ENCODE measurements at regions not wholly inside any gene's neighbourhood (a gene's known extent, or its start where the extent isn't known, plus 50 kb on each side); places are given as distances from the start of the nearest gene placed in this dataset.

DNA sequence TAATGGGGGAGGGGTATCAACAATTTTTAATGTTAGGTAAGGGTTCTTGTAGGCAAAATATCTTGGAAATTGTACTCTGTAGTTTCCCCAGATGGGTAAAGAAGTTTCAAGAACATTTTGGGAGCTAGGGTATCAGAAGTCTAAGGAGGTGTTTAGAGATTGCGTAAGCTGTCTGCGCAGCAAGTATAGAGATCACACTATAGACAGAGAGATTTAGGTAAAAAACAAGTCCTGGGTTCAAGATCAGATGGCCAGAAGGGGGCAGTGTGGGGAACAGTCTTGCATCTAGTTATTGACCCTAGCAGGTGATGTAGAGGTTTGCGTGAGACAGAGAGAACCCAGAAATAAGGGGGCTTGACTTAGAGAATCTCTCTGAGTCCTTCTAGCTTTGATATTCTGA lies 80.8 kb downstream of the S1PR1 start:
- Mint-ChIP-seq H3K4me3 (no peak overlapping the region), H3K36me3 (ENCODE audit: low read depth) (no peaks in the 10 kb centered on the region), H3K27ac (no peak overlapping the region), H3K4me1 (peaks cover 19% of the 10 kb centered on the region), H3K9me3 (ENCODE audit: low read depth) (no peaks in the 10 kb centered on the region), H3K27me3 (peaks cover 3% of the 10 kb centered on the region)
- peak; percentile 33 for DNase-seq
- no peak for ATAC-seq
- POLR2A ChIA-PET, result no interaction called here
- intact Hi-C loops (cut with DNase I, micrococcal nuclease), result loop anchor here in 1 of 2 experiments (10.0 kb wide), 1 partner anchor 247 kb away; no protein-coding TSS in a partner anchor
- CTCF ChIA-PET, result interaction anchor here (0.6 to 1.7 kb wide), 10 partner anchors 8 to 323 kb away, joined by 3 to 8 read pairs (median 3); no protein-coding TSS in a partner anchor

DNA sequence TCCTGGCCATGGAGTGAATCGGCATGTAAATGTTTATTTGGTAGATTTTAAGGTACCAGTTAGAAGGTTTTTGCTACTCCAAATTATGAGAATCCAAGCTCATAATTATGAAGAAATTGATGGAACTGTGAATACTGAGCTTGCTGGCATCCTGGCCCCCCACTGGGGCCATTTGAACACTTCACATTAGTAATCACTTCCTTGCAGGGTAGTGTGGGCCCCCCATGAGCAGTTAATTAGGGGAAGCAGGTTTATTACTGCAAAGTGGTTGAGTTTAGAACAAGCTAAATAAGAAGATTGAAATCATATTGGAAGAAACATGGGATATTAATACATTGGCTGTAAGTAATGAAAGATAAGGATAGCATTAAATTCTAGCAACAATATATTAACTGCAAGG lies 86.7 kb downstream of the S1PR1 start:
- no peak for ATAC-seq
- intact Hi-C loops (cut with DNase I, micrococcal nuclease), result no loop called here
- Mint-ChIP-seq H3K27ac (no peak overlapping the region), H3K36me3 (ENCODE audit: low read depth) (no peaks in the 10 kb centered on the region), H3K9me3 (ENCODE audit: low read depth) (no peaks in the 10 kb centered on the region), H3K27me3 (peaks cover 2% of the 10 kb centered on the region), H3K4me1 (no peaks in the 10 kb centered on the region), H3K4me3 (no peak overlapping the region)
- ChIA-PET CTCF (interaction anchor here (0.7 to 2.6 kb wide), 7 partner anchors 9 to 747 kb away, joined by 3 to 14 read pairs (median 3); no protein-coding TSS in a partner anchor), POLR2A (no interaction called here)
- no peak for DNase-seq

DNA sequence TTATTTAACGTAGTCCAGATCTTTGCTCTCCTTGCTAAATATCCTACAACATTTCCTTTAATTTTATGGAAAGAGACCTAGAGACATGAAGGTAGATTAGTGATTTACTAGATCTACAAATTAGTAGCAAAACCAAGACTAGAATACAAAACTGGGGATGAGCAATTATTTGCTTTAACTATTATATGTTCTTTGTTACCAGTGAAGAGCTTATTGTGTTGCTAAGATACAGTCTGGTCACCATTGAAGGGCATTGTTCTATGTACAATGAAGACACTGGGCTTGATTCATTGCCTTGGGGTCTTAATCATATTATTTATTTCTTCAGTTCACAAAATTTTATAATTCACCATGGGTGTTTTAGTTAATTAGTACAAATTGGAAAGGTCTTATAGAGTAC lies 88.3 kb downstream of the S1PR1 start:
- intact Hi-C loops (cut with DNase I, micrococcal nuclease), result no loop called here
- H3K9me3 Mint-ChIP-seq (ENCODE audit: low read depth), result no peaks in the 10 kb centered on the region
- ChIA-PET CTCF (interaction anchor here (0.6 to 1.9 kb wide), 2 partner anchors 11 to 185 kb away, joined by 3 to 6 read pairs; no protein-coding TSS in a partner anchor), POLR2A (interaction anchor here (0.7 kb wide), 1 partner anchor 39 kb away, joined by 3 read pairs; no protein-coding TSS in a partner anchor)
- no peak overlapping the region for H3K4me3 Mint-ChIP-seq
- no peaks in the 10 kb centered on the region for H3K4me1 Mint-ChIP-seq
- no peak overlapping the region for H3K27ac Mint-ChIP-seq
- peaks cover 2% of the 10 kb centered on the region for H3K27me3 Mint-ChIP-seq
- H3K36me3 Mint-ChIP-seq (ENCODE audit: low read depth), result no peaks in the 10 kb centered on the region
- DNase-seq (no peak), ATAC-seq (no peak)

DNA sequence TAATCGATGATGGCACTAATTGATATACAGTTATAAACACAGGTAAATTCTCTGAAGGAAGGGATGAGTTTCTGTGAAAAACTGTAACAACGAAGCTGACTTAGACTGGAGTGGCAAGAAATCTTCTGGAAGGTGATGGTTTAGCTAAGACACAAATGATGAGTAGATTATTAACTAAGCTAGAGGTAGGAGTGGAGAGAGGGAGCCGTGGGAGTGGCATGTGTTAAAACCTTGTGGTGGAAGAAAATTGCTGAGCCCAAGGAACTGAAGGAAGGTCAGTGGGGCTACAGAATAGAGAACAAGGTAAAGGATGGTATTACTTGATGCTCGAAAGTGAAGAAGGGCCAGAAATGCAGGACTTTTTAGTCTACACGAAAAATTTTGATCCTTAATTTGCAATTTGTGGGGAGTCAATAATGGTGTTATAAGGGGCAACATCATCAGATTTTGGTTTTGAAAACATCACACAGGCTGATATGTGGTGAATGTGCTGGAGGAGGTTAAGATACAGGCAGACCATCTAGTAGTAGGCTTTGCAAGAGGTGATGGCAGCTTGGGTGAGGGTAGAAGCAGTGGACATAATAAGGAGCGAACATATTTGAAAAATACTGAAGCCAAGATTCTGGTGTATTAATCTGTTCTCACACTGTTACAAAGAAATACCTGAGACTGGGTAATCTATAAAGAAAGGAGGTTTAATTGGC lies 93.8 kb downstream of the S1PR1 start:
- ATAC-seq, result no peak
- intact Hi-C loops (cut with DNase I, micrococcal nuclease), result no loop called here
- H3K4me3 Mint-ChIP-seq, result no peak overlapping the region
- H3K36me3 Mint-ChIP-seq (ENCODE audit: low read depth), result no peaks in the 10 kb centered on the region
- ChIA-PET POLR2A (no interaction called here), CTCF (interaction anchor here (0.7 kb wide), 1 partner anchor 14 kb away, joined by 3 read pairs; no protein-coding TSS in a partner anchor)
- H3K27me3 Mint-ChIP-seq, result peaks cover 2% of the 10 kb centered on the region
- no peaks in the 10 kb centered on the region for H3K9me3 Mint-ChIP-seq (ENCODE audit: low read depth)
- no peaks in the 10 kb centered on the region for H3K4me1 Mint-ChIP-seq
- DNase-seq, result no peak
- H3K27ac Mint-ChIP-seq, result no peak overlapping the region

DNA sequence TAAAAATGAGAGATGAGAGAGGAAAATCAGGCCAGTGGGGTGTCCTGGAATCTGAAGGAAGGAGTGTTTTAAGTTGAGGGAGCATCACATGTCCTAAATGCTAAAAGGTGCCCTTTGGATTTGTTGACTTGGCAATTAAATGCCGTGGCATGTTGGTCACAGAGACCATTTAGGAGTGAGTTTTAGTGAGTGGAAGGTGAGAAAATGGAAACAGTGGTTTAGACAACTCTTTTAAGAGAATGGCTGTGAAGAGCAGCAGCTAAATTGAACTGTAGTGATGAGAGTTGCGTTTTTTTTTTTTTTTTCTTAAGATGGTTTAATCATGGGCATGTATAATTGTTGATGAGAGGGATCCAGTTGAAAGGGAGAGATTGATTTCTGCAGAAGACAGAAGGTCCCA lies 95.0 kb downstream of the S1PR1 start:
- intact Hi-C loops (cut with DNase I, micrococcal nuclease), result no loop called here
- H3K27ac Mint-ChIP-seq, result no peak overlapping the region
- no peak for DNase-seq
- POLR2A ChIA-PET, result no interaction called here
- CTCF ChIA-PET, result no interaction called here
- no peak overlapping the region for H3K4me3 Mint-ChIP-seq
- no peaks in the 10 kb centered on the region for H3K36me3 Mint-ChIP-seq (ENCODE audit: low read depth)
- H3K27me3 Mint-ChIP-seq, result no peaks in the 10 kb centered on the region
- no peaks in the 10 kb centered on the region for H3K4me1 Mint-ChIP-seq
- no peaks in the 10 kb centered on the region for H3K9me3 Mint-ChIP-seq (ENCODE audit: low read depth)
- ATAC-seq, result no peak

DNA sequence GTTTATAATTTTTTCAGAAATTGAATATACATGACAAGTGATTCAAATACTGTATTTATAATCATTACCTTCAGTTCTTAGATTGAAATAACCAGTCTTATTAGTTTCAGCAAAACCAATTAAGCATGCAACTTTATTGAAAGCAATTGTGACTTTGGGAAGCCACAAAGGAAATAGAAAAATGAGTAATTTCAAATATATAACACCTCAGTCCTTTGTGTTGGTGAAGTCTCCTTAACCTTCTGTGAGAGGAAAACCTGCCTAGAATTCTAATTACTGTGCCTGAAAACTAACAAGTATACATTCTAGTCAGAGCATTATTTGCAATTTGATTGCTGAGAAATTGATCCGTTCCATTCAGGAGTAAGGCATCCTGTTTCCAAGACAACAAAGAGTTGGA lies 95.8 kb downstream of the S1PR1 start:
- DNase-seq (no peak), ATAC-seq (no peak)
- Mint-ChIP-seq H3K27me3 (no peaks in the 10 kb centered on the region), H3K4me1 (no peaks in the 10 kb centered on the region), H3K9me3 (ENCODE audit: low read depth) (no peaks in the 10 kb centered on the region), H3K4me3 (no peak overlapping the region), H3K36me3 (ENCODE audit: low read depth) (no peaks in the 10 kb centered on the region), H3K27ac (no peak overlapping the region)
- POLR2A ChIA-PET, result no interaction called here
- intact Hi-C loops (cut with DNase I, micrococcal nuclease), result no loop called here
- CTCF ChIA-PET, result interaction anchor here (1.1 kb wide), 1 partner anchor 25 kb away, joined by 3 read pairs; no protein-coding TSS in a partner anchor

DNA sequence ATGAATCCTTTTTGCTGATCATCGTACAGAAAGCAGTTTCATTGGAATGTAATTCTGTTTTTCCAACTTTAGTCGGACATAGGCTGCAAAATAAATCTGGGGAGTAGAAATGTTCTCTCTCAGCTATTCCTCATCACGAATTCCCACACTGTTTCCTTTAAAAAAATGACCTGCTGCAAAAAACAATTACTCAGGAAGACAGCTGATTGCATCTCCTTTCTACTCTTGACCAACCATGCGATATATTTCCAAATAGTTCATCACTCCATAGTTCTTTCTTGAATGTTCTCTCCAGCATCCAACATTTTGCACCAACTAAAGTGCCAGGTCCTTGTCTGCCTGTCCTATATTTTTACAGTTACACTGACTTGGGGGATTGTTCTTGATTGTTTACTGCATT lies 96.4 kb downstream of the S1PR1 start:
- Mint-ChIP-seq H3K27ac (no peak overlapping the region), H3K27me3 (no peaks in the 10 kb centered on the region), H3K4me3 (no peak overlapping the region), H3K9me3 (ENCODE audit: low read depth) (no peaks in the 10 kb centered on the region), H3K4me1 (no peaks in the 10 kb centered on the region), H3K36me3 (ENCODE audit: low read depth) (no peaks in the 10 kb centered on the region)
- ATAC-seq (no peak), DNase-seq (no peak)
- intact Hi-C loops (cut with DNase I, micrococcal nuclease), result no loop called here
- POLR2A ChIA-PET, result no interaction called here
- CTCF ChIA-PET, result interaction anchor here (1.1 kb wide), 1 partner anchor 25 kb away, joined by 3 read pairs; no protein-coding TSS in a partner anchor

DNA sequence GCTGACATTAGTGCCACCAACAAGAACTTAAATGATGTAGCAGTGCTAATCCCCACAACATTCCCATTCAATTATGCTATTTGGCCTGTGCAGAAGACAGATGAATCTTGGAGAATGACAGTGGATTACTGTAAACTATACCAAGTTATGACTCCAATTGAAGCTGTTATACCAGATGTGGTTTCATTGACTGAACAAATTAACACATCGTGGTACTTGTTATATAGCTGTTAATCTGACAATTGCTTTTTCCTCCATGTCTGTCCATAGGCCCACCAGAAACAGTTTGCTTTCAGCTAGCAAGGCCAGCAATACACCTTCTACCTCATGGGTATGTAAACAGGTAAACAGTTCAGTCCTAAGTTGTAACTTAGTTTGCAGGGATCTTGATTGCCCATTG lies 101.1 kb downstream of the S1PR1 start:
- Mint-ChIP-seq H3K36me3 (ENCODE audit: low read depth) (no peaks in the 10 kb centered on the region), H3K9me3 (ENCODE audit: low read depth) (peaks cover 5% of the 10 kb centered on the region), H3K27me3 (no peaks in the 10 kb centered on the region), H3K4me1 (peaks cover 2% of the 10 kb centered on the region), H3K4me3 (no peak overlapping the region), H3K27ac (no peak overlapping the region)
- ChIA-PET POLR2A (no interaction called here), CTCF (interaction anchor here (0.9 to 2.6 kb wide), 3 partner anchors 13 to 29 kb away, joined by 3 to 15 read pairs (median 7); no protein-coding TSS in a partner anchor)
- intact Hi-C loops (cut with DNase I, micrococcal nuclease), result no loop called here
- ATAC-seq, result no peak
- DNase-seq, result no peak

DNA sequence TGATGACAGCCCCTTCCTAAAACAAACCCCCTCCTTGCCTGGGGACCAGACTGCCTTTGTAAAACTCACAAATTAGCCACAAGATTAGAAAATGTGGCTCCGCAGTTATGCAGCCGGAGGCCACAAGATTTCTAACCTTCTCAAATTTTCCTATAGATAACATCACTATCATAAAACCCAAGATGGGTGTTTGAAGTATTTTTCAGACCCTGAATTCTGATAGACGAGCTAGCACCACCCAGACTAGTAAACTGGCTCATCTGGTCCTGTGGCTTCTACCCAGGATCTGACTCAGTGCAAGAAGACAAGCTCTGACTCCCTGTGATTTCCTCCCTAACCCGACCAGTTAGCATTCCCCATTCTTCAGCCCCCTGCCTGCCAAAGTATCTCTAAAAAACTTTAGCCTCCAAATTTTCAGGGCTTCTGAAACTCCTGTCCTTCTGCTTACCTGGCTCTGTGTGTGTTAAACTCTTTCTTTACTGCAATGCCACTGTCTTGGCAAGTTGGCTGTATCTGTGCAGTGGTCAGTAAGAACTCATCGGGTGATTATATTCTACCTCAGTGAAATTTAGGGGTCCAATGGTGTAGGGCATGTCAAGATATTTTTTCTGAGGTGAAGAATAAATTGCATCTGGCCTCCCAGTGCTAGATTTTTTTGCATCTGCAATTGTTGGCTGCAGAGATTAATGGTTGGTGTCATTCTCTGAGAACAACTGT lies 102.1 kb downstream of the S1PR1 start:
- peak; percentile 74 for ATAC-seq
- Mint-ChIP-seq H3K9me3 (ENCODE audit: low read depth) (peaks cover 10% of the 10 kb centered on the region), H3K27me3 (no peaks in the 10 kb centered on the region), H3K4me3 (no peak overlapping the region), H3K4me1 (peaks cover 2% of the 10 kb centered on the region), H3K27ac (no peak overlapping the region), H3K36me3 (ENCODE audit: low read depth) (no peaks in the 10 kb centered on the region)
- no peak for DNase-seq
- CTCF ChIA-PET, result interaction anchor here (0.9 to 2.6 kb wide), 3 partner anchors 12 to 30 kb away, joined by 3 to 15 read pairs (median 4); no protein-coding TSS in a partner anchor
- intact Hi-C loops (cut with DNase I, micrococcal nuclease), result no loop called here
- POLR2A ChIA-PET, result no interaction called here

DNA sequence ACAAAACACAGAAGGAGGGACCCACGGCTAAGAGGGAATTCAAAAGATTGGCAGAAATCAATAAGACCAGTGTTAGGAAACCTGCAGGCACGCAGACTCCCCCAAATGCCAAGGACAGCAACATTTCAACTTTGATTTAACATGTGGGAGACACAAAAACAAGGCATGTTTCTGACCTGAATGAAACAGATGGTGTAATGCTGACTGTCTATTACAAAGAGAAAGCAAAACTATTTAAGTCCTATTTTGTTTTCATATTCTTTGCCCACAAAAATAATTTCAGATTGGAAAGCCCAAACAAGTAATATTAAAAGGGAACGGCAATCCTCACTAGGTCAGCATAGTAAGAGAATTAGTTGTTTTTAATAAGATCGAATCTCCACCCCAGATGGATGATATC lies 107.9 kb downstream of the S1PR1 start:
- intact Hi-C loops (cut with DNase I, micrococcal nuclease), result no loop called here
- peaks cover 30% of the 10 kb centered on the region for H3K4me1 Mint-ChIP-seq
- ATAC-seq (no peak), DNase-seq (no peak)
- no peaks in the 10 kb centered on the region for H3K36me3 Mint-ChIP-seq (ENCODE audit: low read depth)
- POLR2A ChIA-PET, result no interaction called here
- H3K4me3 Mint-ChIP-seq, result no peak overlapping the region
- H3K9me3 Mint-ChIP-seq (ENCODE audit: low read depth), result peaks cover 10% of the 10 kb centered on the region
- no peaks in the 10 kb centered on the region for H3K27me3 Mint-ChIP-seq
- H3K27ac Mint-ChIP-seq, result no peak overlapping the region
- CTCF ChIA-PET, result interaction anchor here (0.9 kb wide), 1 partner anchor 35 kb away, joined by 6 read pairs; no protein-coding TSS in a partner anchor

DNA sequence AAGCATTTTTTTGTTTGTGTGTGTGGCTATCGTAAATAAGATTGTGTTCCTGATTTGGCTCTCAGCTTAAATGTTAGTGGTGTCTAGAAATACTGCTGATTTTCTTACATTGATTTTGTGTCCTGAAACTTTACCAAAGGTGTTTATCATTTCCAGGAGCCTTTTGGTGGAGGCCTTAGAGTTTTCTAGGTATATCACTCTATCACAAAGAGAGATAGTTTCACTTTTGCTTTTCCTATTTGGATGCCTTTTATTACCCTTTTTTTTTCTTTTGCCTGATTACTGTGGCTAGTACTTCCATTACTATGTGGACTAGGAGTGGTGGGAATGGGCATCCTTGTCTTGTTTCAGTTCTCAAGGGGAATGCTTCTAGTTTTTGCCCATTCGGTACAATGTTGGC lies 109.6 kb downstream of the S1PR1 start:
- ChIA-PET CTCF (interaction anchor here (0.7 to 2.2 kb wide), 6 partner anchors 9 to 45 kb away, joined by 3 to 12 read pairs (median 3); no protein-coding TSS in a partner anchor), POLR2A (no interaction called here)
- ATAC-seq, result no peak
- H3K27ac Mint-ChIP-seq, result no peak overlapping the region
- H3K9me3 Mint-ChIP-seq (ENCODE audit: low read depth), result peaks cover 10% of the 10 kb centered on the region
- H3K36me3 Mint-ChIP-seq (ENCODE audit: low read depth), result no peaks in the 10 kb centered on the region
- intact Hi-C loops (cut with DNase I, micrococcal nuclease), result no loop called here
- H3K27me3 Mint-ChIP-seq, result no peaks in the 10 kb centered on the region
- DNase-seq, result no peak
- H3K4me3 Mint-ChIP-seq, result no peak overlapping the region
- H3K4me1 Mint-ChIP-seq, result peaks cover 30% of the 10 kb centered on the region
